Activated CD4-positive, alpha-beta T cell treated with anti-CD3 and anti-CD28 coated beads, Interleukin-2, amount 50 U/mL, for 24 hours (primary cell): ENCODE measurements at regions not wholly inside any gene's neighbourhood (a gene's known extent, or its start where the extent isn't known, plus 50 kb on each side); places are given as distances from the start of the nearest gene placed in this dataset.
"Not testable (repeated sequence)": the region's sequence is repeated elsewhere in the genome, so short reads cannot be mapped to it uniquely, and the experiment has no call there.

Experiments
- DNase-seq, 2 donors: peaks; one replicate each; pipeline ENCODE4 v3.0.0-alpha.2; 2020; ENCODE audit warnings: low read depth in 1 of 2, low spot score in 1 of 2

DNA sequence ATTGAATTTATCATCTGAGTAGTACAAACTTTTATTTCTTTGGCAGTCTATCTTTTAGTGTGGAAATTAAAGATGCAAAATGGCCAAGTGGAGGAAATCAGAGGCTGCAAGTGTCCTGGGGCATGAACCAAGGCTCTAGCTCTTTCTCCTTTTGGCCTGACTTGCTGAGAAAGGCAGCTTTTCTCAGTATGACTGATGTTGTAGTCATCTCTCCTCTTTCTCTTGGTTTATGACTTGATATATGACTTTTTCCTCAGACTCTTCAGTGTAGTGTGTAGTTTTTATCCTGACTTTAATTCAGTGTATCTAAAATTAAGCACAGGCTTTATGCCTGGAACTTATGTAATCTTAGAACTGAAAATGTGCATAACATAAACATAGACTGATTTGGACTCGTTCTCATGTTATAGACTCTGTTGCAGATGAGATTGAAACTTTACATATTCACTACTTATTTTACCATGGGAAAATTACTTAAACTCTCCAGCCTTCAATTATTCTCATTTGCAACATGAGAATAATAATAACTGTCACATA lies 65.7 kb downstream of the SLITRK5 start:
- DNase-seq = no peak

GRCh38 chr13:87754097-87754496 lies 82.9 kb downstream of the SLITRK5 start:
- no peak for DNase-seq

DNA sequence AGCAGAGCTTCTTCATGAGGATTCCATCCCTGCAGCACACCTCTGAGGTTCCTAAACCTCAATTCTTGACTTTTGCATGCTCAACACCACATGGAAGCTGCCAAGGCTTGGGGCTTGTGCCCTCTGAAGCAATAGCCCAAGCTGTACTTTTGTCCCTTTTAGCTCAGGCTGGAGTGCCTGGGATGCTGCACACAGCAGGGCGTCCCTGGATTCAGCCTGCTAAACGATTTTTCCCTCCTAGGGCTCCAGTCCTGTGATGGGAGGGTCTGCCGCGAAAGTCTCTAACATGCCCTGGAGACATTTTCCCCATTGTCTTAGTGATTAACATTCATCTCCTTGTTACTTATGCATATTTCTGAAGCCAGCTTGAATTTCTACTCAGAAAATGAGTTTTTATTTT lies 98.3 kb downstream of the SLITRK5 start:
- DNase-seq = no peak

GRCh38 chr13:87777387-87777786 lies 106.2 kb downstream of the SLITRK5 start:
- DNase-seq = no peak

DNA sequence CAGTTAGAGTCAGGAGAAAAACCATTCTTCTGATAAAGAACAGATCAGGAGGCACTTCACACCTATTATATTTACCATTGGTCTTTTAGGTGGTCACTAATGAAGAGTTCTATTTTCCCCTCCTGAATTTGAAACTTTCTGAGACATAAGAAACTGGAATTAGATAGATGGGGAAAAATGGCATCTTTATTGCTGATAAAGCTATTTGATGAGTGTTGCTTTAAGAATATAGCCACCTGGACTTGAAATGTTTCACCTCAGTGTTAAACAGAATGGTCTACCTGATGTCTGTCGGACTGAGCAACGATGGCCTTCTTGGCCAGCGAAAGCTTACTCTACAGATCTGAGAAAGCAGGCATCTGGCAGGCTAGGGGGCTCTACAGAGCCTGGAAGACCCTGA lies 107.0 kb downstream of the SLITRK5 start:
- DNase-seq = no peak

DNA sequence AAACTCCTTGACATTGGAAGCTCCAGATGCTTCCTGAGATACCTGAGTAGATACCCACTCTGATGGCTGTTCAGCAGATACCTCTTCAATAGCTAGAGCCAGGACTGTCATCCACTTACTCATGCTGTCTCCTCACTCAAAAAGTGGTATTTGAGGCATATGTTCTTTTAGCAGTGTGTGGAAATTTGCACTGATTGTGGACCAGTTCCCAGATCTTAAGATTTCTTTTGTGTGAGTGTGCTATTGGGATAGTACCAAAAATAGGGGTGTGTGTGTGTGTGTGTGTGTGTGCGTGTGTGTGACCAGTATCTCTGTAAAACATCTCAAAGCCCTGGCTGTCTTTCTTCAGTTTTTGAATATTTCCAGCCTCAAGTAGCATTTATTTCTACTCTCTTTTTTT lies 108.3 kb downstream of the SLITRK5 start:
- no peak for DNase-seq

DNA sequence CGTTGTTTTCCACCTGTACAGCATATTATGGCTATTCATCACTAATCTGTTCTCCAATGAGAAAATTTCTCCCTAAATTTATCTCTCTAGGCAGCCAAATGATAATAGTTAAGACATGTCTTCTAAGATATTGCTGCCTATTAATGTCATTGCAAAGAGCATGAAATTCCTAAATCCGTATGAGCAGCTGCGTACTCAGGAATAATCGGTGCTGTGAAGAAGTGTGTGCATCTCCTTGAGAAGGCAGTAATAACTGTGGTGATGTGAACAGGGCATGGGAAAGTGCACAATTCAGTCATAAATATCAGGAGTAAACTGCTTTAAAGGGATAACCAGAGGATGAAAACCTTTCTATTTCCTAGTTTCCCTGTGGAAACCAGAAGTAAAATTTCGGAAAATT lies 112.2 kb downstream of the SLITRK5 start:
- DNase-seq = no peak

GRCh38 chr13:87788363-87788762 lies 117.2 kb downstream of the SLITRK5 start:
- no peak for DNase-seq

DNA sequence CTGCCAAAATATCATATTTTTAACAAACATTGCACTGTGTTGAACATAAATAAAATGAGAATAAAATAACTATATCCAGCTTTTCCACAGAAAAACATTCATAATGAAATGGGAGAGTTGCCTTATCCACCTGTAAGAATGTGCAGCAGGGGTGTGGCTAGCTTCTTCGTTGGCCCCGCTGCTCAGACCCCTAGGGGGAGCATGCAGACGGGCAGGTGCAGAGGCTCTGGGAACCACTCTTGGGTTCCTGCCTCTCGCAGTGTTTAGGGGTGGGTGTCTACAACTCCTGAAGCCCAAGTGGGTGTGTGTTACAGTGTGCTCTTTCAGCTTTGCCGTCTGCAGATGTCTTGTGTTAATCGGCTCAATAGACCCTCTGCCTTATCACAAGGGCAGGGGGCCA lies 121.7 kb downstream of the SLITRK5 start:
- DNase-seq = no peak

GRCh38 chr13:87798536-87798935 lies 127.4 kb downstream of the SLITRK5 start:
- DNase-seq = no peak

GRCh38 chr13:87810391-87810801 lies 139.2 kb downstream of the SLITRK5 start:
- no peak for DNase-seq

DNA sequence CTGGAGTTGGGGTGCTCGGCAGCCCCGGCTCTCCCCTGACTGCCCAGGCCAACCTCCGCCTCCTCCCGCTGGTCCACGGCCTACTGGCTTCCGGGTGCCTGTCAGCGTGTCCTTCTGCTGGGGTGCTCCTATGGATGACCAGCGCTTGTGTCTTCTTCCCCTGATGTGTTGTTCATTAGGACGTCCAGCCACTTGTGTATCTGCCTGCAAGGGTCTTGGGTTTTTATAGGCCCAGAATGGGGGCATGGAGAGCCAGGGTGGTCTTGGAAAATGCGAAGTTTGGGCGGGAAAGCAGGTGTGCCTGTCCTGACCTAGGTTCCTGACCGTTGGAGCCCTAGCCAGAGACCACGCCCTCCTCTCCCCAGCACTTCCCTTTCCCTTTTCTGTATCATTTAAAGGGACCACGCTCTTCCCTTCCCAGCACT lies 139.8 kb downstream of the SLITRK5 start:
- DNase-seq = no peak

- DNase-seq = no peak
Observed at GRCh38 chr13:87814403-87814802, 143.2 kb downstream of the SLITRK5 start.

- no peak for DNase-seq
Observed at GRCh38 chr13:87820241-87820640, 149.1 kb downstream of the SLITRK5 start.

- DNase-seq = no peak
Observed at GRCh38 chr13:87821512-87821911, 150.3 kb downstream of the SLITRK5 start.

- not testable (repeated sequence) for DNase-seq
Observed at GRCh38 chr13:87826301-87826700, 155.1 kb downstream of the SLITRK5 start.

DNA sequence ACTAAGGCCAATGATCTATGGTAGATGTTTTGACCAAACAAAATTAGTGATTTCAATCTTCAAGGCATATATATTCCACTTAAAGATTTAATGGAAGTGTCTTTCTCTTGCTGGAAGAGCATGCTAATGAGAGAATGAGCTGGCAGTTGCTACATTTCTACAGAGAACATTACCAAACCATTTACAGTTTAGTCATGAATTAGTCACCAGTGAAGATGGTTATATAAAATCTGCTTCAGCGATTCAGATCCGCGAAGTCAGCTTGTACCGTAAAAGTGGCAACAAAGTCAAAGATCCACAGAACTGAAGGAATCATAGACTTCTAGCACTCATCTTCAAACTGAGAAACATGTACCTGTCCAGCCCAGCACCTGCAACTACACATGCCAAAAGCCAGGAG lies 156.3 kb downstream of the SLITRK5 start:
- no peak for DNase-seq

GRCh38 chr13:87837522-87837921 lies 166.4 kb downstream of the SLITRK5 start:
- DNase-seq = no peak

DNA sequence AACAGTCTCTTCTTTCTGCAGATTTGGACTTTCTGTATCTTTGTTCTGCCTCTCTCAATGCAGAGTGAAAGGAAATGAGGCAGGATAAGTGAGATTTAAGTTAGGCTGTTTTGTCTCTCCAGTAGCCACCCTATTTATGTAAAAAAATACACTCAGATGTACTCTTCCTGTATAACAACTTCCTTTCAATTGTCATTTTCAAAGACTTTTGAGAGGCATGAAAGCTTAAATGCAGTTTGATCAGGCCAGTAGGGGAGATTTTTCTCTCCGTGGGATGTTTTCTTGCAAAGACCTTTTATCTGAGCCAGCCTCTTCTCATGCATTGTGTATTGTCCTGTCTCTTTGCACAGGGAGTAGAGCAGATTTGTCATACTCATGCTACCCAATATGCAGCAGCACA lies 166.8 kb downstream of the SLITRK5 start:
- no peak for DNase-seq

GRCh38 chr13:87851410-87851809 lies 180.2 kb downstream of the SLITRK5 start:
- no peak for DNase-seq

GRCh38 chr13:87855553-87855952 lies 184.4 kb downstream of the SLITRK5 start:
- DNase-seq = no peak

DNA sequence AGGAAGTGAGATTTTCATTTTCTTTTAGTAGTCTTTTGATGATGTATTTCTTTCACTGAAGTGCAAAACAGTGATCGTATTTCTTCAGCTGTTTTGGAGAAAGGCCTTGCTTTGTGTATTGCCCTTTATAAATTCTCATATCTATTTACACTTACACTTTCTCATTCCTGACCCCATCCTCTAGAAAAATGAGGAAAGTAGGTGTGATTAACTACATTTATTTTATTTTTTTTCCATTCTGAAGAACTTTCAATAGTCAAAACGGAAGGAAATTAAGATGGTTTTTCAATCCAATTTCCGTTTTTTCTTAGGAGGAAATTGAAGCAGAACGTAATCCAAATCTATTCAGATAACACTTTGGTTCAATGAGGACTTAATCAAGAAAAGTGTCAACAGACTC lies 188.1 kb downstream of the SLITRK5 start:
- no peak for DNase-seq

GRCh38 chr13:87867426-87867825 lies 196.3 kb downstream of the SLITRK5 start:
- no peak for DNase-seq

DNA sequence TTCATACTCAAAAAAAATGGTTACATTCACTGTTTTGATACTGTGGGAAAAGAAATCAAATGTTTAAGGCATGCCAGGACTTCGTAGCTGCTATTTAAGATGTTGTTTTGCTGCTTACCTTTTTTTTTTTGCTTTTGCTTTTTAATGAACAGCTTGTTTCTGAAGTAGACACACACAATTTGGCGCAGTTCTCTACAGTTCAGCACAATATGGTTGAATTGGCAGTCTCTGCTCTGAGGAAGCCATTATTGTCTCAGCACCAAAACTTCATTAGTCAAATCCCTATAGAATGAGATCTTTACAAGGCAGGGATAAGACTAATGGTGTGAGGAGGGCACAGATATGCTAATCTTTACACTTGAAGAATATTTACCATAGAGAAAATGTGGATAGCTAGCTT lies 197.6 kb downstream of the SLITRK5 start:
- no peak for DNase-seq
